DMS114 treated with DMSO at 0.1 percent for 48 hours (cell line): ENCODE measurements at regions not wholly inside any gene's neighbourhood (a gene's known extent, or its start where the extent isn't known, plus 50 kb on each side); places are given as distances from the start of the nearest gene placed in this dataset.

Source experiments
- DNase-seq: peaks from one replicate; lab custom pipeline; 2025; ENCODE audit not compliant: unreplicated experiment; lab: John Stamatoyannopoulos, UW

DNA sequence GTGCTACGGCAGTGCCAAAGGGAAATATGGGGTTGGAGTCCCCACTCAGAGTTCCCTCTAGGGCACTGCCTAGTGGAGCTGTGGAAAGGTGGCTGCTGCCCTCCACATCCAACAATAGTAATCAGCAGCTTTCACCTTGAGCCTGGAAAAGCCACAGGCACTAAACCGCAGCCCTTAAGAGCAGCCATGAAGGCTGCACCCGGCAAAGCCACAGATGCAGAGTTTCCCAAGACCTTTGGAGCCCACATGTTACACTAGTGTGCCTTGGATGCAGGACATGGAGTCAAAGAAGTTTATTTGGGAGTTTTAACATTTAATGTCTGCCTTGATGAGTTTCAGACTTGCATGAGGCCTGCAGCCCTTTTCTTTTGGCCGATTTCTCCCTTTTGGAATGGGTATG lies 91.4 kb upstream of the HSF2 start:
- DNase-seq: no peak

DNA sequence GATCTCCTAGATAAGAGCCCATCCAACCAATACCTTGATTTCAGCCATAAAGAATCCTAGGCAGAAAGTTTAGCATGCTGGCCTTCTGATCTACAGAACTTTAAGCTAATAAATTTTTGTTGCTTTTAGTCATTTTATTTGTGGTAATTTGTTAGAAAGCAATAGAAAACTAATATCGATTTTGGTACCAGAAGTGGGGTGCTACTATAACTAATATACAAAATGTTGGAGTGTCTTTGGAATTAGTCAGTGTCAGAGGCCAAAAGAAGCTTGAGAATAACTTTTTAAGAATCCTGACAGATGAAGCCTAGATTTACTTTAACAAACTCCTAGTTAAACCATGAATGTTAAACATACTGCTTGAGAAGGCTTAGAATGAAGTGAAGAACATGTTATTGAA lies 83.6 kb upstream of the HSF2 start:
- DNase-seq: no peak

DNA sequence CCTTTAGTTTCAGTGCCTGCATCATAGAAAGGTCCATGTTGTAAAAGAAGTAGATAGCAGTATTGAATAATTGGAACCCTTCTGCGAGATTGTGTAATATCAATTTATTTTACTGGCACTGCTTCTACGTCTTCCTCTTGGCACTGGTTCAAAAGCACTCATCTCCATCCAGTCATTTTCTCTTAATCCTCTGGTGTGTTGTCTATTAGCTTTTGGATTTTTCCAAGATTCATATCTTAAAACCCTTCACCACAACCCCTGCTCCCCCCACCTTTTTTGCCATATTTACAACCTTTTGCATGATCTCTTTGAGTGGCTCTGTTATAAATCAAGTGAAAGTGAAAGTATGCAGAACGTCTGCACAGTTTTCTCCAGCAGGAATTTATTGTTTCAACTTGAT lies 76.6 kb upstream of the HSF2 start:
- DNase-seq: peak; percentile 30

DNA sequence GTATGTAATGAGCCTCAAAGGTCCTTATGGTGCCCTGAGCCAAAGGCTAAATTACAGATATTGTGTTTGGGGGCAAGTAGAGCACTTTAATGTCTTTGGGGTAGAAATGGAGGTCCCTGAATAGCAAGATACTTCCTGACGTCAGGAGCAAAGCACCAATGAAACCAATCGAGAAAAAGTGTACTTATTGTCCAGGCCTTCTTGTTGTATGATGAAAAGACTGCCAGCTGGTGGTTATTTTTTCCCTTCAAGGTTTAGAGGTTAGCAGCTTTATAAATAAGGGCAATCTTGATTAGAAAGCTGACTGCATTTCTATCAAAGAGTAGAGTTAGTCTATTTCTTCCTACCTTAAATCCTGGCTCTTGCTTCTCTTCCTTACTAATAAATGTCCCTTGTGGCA lies 76.1 kb upstream of the HSF2 start:
- peak; percentile 30 for DNase-seq

DNA sequence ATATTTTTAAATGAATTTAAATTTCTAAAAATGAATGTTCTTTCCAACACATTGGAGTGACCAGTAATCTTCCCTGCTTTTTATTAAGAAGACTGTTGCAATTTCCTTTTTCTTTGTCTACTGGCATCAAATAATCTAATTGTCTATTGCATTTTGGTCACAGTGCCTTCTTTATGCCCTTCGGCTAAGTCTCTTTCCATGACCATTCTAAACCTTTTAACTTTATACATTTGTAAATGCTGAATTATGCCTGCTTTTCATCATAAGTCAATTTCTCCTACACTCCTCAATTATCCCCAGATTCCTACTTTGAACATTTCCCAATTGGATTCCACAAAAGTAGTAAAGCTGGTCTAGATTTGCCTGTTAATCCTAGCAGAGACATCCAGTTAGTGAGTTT lies 69.1 kb upstream of the HSF2 start:
- peak; percentile 13 for DNase-seq

DNA sequence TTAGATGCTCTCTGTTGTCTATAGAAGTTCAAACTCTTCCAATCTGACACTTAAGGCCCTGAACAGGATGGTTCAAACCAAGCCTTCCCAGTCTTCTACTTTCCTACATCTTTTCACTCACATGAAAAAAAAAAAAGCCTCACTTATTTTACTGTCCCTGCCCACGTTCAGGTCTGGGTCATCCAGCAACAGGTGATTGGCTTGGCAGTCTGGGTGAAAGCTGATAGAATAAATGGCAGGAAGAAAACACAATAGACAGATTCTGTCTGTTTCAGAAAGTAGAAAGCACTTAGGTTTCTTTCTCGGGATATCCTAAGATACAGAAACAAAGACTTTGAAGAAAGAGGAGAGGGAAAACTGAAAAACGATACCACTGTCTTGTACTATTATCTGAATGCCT lies 61.8 kb upstream of the HSF2 start:
- DNase-seq: no peak

DNA sequence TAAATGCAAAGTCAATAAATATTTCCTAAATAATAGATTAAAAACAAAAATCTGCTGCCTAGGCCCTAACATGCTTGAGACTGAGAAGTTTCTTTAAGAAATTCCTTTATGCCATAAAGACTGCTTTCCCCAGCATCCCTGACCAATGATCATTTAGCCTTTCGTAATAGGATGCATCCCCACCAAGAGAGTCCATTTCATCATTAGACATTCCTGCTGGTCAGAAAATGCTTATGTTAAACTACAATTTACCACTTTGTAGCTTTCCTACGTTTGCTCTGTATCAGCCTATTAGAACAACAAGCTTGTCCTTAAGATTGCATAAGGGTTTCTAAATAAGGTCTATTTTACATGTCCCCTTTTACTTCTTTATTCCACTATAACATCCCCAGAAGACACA lies 59.8 kb upstream of the HSF2 start:
- DNase-seq: peak; percentile 38

DNA sequence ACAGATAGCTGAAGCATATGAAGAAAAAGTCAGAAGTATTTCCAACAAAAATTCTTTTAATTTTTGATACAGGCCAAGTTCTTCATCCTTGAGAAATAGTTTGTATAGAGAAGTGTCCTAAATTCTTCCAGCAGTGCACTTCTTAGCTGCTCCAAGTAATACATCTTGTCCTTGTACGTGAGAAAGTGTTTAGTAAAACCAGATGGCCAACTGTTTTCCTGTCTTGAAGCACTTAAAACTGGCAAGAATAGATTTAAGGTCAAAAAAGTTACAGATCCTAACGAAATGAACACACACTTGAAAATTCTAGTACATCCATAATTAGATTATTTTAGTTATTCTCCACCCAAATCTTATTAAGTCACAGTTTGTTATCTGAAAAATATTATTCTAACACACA lies 52.2 kb upstream of the HSF2 start:
- peak; percentile 24 for DNase-seq

DNA sequence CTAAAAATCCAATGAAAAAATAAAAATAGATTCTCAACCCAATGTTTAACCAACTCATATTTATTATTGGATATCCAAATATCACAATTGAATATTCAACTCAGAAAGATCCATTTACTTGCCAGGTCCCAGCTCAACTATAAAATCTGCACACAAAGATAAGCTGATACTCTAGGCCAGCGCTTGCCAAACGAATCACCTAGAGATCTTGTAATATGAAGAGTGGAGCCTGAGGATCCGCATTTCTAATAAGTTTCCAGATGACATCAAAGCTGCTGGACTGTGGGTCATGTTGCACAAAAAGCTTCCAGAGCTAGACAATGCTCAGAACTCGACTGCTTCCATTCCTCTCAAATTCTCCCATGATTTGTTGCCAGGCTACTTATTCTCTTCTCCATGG lies 51.7 kb upstream of the HSF2 start:
- DNase-seq: no peak
